GM18498 (cell line): ENCODE measurements at regions not wholly inside any gene's neighbourhood (a gene's known extent, or its start where the extent isn't known, plus 50 kb on each side); places are given as distances from the start of the nearest gene placed in this dataset.

Experiments used
- ATAC-seq: cut with Tn5 transposase; IDR thresholded peaks from one replicate; pipeline ENCODE4 v1.9.1; 2021; ENCODE audit warnings: mild to moderate bottlenecking, moderate library complexity; ENCODE audit not compliant: unreplicated experiment

GRCh38 chr17:71402007-71402406 is 718.8 kb upstream of the SOX9 start:
- ATAC-seq, result no peak

GRCh38 chr17:71402661-71403141 is 718.1 kb upstream of the SOX9 start:
- no peak for ATAC-seq

- ATAC-seq, result no peak
Measured at GRCh38 chr17:71405101-71405500, 715.7 kb upstream of the SOX9 start.

- no peak for ATAC-seq
Measured at GRCh38 chr17:71407981-71408380, 712.8 kb upstream of the SOX9 start.

GRCh38 chr17:71409137-71409536 is 711.7 kb upstream of the SOX9 start:
- ATAC-seq, result no peak

GRCh38 chr17:71409712-71410111 is 711.1 kb upstream of the SOX9 start:
- ATAC-seq, result no peak

- ATAC-seq, result no peak
Measured at GRCh38 chr17:71412803-71413202, 708.0 kb upstream of the SOX9 start.

- ATAC-seq, result no peak
Measured at GRCh38 chr17:71413935-71414334, 706.9 kb upstream of the SOX9 start.

GRCh38 chr17:71417142-71417541 is 703.7 kb upstream of the SOX9 start:
- ATAC-seq, result no peak

GRCh38 chr17:71422968-71423367 is 697.9 kb upstream of the SOX9 start:
- ATAC-seq, result no peak

GRCh38 chr17:71423871-71424546 is 696.8 kb upstream of the SOX9 start:
- no peak for ATAC-seq

- ATAC-seq, result no peak
Measured at GRCh38 chr17:71427801-71428200, 693.0 kb upstream of the SOX9 start.

GRCh38 chr17:71428897-71429296 is 691.9 kb upstream of the SOX9 start:
- no peak for ATAC-seq

GRCh38 chr17:71430281-71430680 is 690.5 kb upstream of the SOX9 start:
- ATAC-seq, result no peak

- ATAC-seq, result no peak
Measured at GRCh38 chr17:71431146-71431545, 689.7 kb upstream of the SOX9 start.

- ATAC-seq, result no peak
Measured at GRCh38 chr17:71432378-71433315, 688.2 kb upstream of the SOX9 start.

- ATAC-seq, result no peak
Measured at GRCh38 chr17:71434716-71435115, 686.1 kb upstream of the SOX9 start.

GRCh38 chr17:71436479-71436878 is 684.3 kb upstream of the SOX9 start:
- no peak for ATAC-seq

GRCh38 chr17:71437166-71437565 is 683.7 kb upstream of the SOX9 start:
- ATAC-seq, result no peak

- ATAC-seq, result no peak
Measured at GRCh38 chr17:71438631-71439146, 682.1 kb upstream of the SOX9 start.

- no peak for ATAC-seq
Measured at GRCh38 chr17:71440513-71440912, 680.3 kb upstream of the SOX9 start.

- ATAC-seq, result no peak
Measured at GRCh38 chr17:71441098-71441497, 679.7 kb upstream of the SOX9 start.
